SK-N-SH treated with all-trans-retinoic acid at 6 μM for 48 hours (cell line): ENCODE measurements at regions not wholly inside any gene's neighbourhood (a gene's known extent, or its start where the extent isn't known, plus 50 kb on each side); places are given as distances from the start of the nearest gene placed in this dataset.

Experiments
- ARNTL ChIP-seq: fragments of 450-650 bp; formaldehyde crosslinking; IDR thresholded peaks from 2 replicates; pipeline ENCODE4 v1.5.0; 2020; ENCODE audit warnings: low read depth, mild to moderate bottlenecking, moderate library complexity, borderline replicate concordance
- CSDC2 ChIP-seq: fragments of 250-450 bp; sonication (Bioruptor Pico); IDR thresholded peaks from 2 replicates; pipeline ENCODE4 v1.5.0; 2020; ENCODE audit warnings: mild to moderate bottlenecking, moderate library complexity
- GLIS3 ChIP-seq: fragments of 250-450 bp; sonication (Bioruptor Pico); IDR thresholded peaks from 2 replicates; pipeline ENCODE4 v1.5.0; 2020; ENCODE audit warnings: mild to moderate bottlenecking, moderate library complexity
- TCF4 ChIP-seq: fragments of 250-450 bp; sonication (Bioruptor Pico); IDR thresholded peaks from 2 replicates; pipeline ENCODE4 v1.8.0; 2021; ENCODE audit warnings: mild to moderate bottlenecking, moderate library complexity, borderline replicate concordance
- TOX ChIP-seq: fragments of 250-450 bp; sonication (Bioruptor Pico); IDR thresholded peaks from 2 replicates; pipeline ENCODE4 v1.8.0; 2021; ENCODE audit warnings: mild to moderate bottlenecking, moderate library complexity, borderline replicate concordance
- ZFP3 ChIP-seq: fragments of 250-450 bp; sonication (Bioruptor Pico); IDR thresholded peaks from 2 replicates; pipeline ENCODE4 v1.5.0; 2020; ENCODE audit warnings: mild to moderate bottlenecking, moderate library complexity
- ZFP30 ChIP-seq: fragments of 450-650 bp; formaldehyde crosslinking; IDR thresholded peaks from 2 replicates; pipeline ENCODE4 v1.5.0; 2022; ENCODE audit warnings: mild to moderate bottlenecking, moderate library complexity
- ZNF565 ChIP-seq: fragments of 450-650 bp; formaldehyde crosslinking; conservative IDR thresholded peaks from 2 replicates; pipeline ENCODE4 v1.5.0; 2020; ENCODE audit warnings: low read depth, mild to moderate bottlenecking, moderate library complexity
- TF ChIP-seq, protein P1 (sequence below): fragments of 250-450 bp; sonication (Bioruptor Pico); IDR thresholded peaks from 2 replicates; pipeline ENCODE4 v1.8.0; 2020; ENCODE audit warnings: mild to moderate bottlenecking, moderate library complexity, borderline replicate concordance
- TF ChIP-seq, protein P2 (sequence below): fragments of 250-450 bp; sonication (Bioruptor Pico); IDR thresholded peaks from 2 replicates; pipeline ENCODE4 v1.5.0; 2020; ENCODE audit warnings: mild to moderate bottlenecking, moderate library complexity
- TF ChIP-seq, protein P3 (sequence below): fragments of 250-450 bp; sonication (Bioruptor Pico); IDR thresholded peaks from 2 replicates; pipeline ENCODE4 v1.5.1; 2021; ENCODE audit warnings: mild to moderate bottlenecking, moderate library complexity

DNA sequence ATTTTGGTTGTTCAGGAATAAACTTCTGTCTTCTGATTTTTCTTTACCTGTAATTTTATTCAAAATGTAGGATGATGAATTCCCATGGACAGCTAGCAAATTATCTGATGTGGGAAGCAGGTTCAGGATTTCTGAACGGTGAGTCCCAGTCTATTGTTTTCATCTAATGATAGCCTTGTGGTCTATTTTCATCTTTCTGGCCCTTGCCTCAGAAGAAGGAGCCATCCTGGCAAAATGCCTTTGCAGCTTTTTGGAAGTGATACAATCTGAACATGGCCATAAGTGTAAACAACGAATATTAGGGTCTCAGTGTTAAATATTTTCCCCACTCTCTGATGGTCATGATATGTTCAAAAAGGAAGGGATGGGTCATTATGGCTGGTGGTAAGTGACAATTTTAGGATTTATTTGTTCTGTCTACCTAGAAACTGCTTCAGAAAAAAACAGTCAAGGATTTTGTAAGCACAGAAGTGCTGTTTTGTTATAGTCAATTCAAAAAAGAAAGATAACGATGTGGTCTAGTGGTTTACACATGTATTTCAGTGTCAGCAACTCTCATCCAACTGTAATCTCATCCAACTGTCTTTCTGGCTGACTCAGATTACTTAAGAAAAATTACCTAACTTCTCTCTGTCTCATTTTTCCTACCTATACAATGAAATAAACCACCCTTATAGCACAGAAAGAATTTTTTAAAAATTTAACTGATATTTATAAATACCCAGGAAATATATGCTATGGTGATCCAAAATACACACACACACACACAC is 272.6 kb upstream of the ERBB4 start:
- TF ChIP-seq ZFP30 (no peak), GLIS3 (CRISPR knock-in tag) (no peak), ARNTL (no peak), ZFP3 (CRISPR knock-in tag) (no peak), CSDC2 (CRISPR knock-in tag) (no peak), ZNF565 (CRISPR knock-in tag) (no peak), TOX (CRISPR knock-in tag) (no peak), TCF4 (no peak)
- TF ChIP-seq, protein P1, sequence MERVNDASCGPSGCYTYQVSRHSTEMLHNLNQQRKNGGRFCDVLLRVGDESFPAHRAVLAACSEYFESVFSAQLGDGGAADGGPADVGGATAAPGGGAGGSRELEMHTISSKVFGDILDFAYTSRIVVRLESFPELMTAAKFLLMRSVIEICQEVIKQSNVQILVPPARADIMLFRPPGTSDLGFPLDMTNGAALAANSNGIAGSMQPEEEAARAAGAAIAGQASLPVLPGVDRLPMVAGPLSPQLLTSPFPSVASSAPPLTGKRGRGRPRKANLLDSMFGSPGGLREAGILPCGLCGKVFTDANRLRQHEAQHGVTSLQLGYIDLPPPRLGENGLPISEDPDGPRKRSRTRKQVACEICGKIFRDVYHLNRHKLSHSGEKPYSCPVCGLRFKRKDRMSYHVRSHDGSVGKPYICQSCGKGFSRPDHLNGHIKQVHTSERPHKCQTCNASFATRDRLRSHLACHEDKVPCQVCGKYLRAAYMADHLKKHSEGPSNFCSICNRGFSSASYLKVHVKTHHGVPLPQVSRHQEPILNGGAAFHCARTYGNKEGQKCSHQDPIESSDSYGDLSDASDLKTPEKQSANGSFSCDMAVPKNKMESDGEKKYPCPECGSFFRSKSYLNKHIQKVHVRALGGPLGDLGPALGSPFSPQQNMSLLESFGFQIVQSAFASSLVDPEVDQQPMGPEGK (CRISPR knock-in tag) = no peak
- TF ChIP-seq, protein P2, sequence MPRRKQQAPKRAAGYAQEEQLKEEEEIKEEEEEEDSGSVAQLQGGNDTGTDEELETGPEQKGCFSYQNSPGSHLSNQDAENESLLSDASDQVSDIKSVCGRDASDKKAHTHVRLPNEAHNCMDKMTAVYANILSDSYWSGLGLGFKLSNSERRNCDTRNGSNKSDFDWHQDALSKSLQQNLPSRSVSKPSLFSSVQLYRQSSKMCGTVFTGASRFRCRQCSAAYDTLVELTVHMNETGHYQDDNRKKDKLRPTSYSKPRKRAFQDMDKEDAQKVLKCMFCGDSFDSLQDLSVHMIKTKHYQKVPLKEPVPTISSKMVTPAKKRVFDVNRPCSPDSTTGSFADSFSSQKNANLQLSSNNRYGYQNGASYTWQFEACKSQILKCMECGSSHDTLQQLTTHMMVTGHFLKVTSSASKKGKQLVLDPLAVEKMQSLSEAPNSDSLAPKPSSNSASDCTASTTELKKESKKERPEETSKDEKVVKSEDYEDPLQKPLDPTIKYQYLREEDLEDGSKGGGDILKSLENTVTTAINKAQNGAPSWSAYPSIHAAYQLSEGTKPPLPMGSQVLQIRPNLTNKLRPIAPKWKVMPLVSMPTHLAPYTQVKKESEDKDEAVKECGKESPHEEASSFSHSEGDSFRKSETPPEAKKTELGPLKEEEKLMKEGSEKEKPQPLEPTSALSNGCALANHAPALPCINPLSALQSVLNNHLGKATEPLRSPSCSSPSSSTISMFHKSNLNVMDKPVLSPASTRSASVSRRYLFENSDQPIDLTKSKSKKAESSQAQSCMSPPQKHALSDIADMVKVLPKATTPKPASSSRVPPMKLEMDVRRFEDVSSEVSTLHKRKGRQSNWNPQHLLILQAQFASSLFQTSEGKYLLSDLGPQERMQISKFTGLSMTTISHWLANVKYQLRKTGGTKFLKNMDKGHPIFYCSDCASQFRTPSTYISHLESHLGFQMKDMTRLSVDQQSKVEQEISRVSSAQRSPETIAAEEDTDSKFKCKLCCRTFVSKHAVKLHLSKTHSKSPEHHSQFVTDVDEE (CRISPR knock-in tag) = no peak
- TF ChIP-seq, protein P3, sequence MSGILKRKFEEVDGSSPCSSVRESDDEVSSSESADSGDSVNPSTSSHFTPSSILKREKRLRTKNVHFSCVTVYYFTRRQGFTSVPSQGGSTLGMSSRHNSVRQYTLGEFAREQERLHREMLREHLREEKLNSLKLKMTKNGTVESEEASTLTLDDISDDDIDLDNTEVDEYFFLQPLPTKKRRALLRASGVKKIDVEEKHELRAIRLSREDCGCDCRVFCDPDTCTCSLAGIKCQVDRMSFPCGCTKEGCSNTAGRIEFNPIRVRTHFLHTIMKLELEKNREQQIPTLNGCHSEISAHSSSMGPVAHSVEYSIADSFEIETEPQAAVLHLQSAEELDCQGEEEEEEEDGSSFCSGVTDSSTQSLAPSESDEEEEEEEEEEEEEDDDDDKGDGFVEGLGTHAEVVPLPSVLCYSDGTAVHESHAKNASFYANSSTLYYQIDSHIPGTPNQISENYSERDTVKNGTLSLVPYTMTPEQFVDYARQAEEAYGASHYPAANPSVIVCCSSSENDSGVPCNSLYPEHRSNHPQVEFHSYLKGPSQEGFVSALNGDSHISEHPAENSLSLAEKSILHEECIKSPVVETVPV = no peak
